ENCODE measurements at regions not wholly inside any gene's neighbourhood (a gene's known extent, or its start where the extent isn't known, plus 50 kb on each side); places are given as distances from the start of the nearest gene placed in this dataset.

- TF ChIP-seq CTCF (IDR thresholded peaks at IDR 0.05) (no peak), POLR2AphosphoS5 (IDR thresholded peaks at IDR 0.05) (no peak)
Measured at GRCh38 chr2:138170485-138170884, 206.2 kb downstream of the HNMT start.
